SK-N-SH (cell line): ENCODE measurements at regions not wholly inside any gene's neighbourhood (a gene's known extent, or its start where the extent isn't known, plus 50 kb on each side); places are given as distances from the start of the nearest gene placed in this dataset.

Experiments
- CTCF ChIA-PET: fragments of 300-600, 350-600 bp; formaldehyde crosslinking; extraction: SDS; loops from one replicate; lab custom pipeline; 2021; lab: Yijun Ruan, JAX
- POLR2A ChIA-PET: fragments of 350-600 bp; sonication (Branson Sonifier 250); formaldehyde crosslinking; extraction: SDS; loops from one replicate; lab custom pipeline; 2020; ENCODE audit warnings: antibody characterized with exemption, inconsistent platforms; lab: Yijun Ruan, JAX
- DNase-seq: peaks from one replicate; pipeline ENCODE4 v3.0.0; 2012
- H2AFZ ChIP-seq: fragments of 200-600 bp; sonication (generic); 2 replicates; pipeline ENCODE4 v1.8.1; 2016; ENCODE audit warnings: antibody characterized with exemption, mild to moderate bottlenecking, low read depth
- H3F3A ChIP-seq: fragments of 200-600 bp; sonication (generic); replicated peaks from 2 replicates; pipeline ENCODE3; 2016; ENCODE audit warnings: antibody characterized with exemption, mild to moderate bottlenecking; ENCODE audit not compliant: insufficient read depth
- H3K27ac ChIP-seq, 2 experiments: fragments of 200-500 bp in 1 of 2; fragments of 200-600 bp in 1 of 2; sonication (Bioruptor generic) in 1 of 2; sonication (generic), shearing (Covaris generic) in 1 of 2; 2 replicates each; pipeline versions ENCODE4 v1.5.1 to v1.6.1; 2014 to 2016; ENCODE audit warnings: low read depth in 2 of 2, inconsistent platforms in 1 of 2, low read length in 1 of 2, mild to moderate bottlenecking in 1 of 2, mixed read lengths in 1 of 2
- H3K27me3 ChIP-seq: fragments of 200-600 bp; sonication (generic), shearing (Covaris generic); 2 replicates; pipeline ENCODE4 v1.6.1; 2016; ENCODE audit warnings: mixed run types; ENCODE audit not compliant: insufficient read depth
- H3K36me3 ChIP-seq, 2 experiments: fragments of 200-500 bp in 1 of 2; fragments of 200-600 bp in 1 of 2; sonication (Bioruptor generic) in 1 of 2; sonication (generic) in 1 of 2; replicated peaks in 1 of 2; 2 replicates each; pipeline versions ENCODE3 to v1.5.1; 2014 to 2016; ENCODE audit warnings: low read length in 1 of 2, mild to moderate bottlenecking in 1 of 2; ENCODE audit not compliant: insufficient read depth in 2 of 2, control insufficient read depth in 1 of 2
- H3K4me1 ChIP-seq, 2 experiments: fragments of 200-500 bp in 1 of 2; fragments of 200-600 bp in 1 of 2; sonication (Bioruptor generic) in 1 of 2; sonication (generic), shearing (Covaris generic) in 1 of 2; 2 replicates each; pipeline versions ENCODE4 v1.5.1 to v1.6.1; 2014 to 2016; ENCODE audit warnings: low read depth in 1 of 2, low read length in 1 of 2, mixed run types in 1 of 2; ENCODE audit not compliant: insufficient read depth in 2 of 2, control insufficient read depth in 1 of 2
- H3K4me2 ChIP-seq: fragments of 200-600 bp; sonication (generic), shearing (Covaris generic); 2 replicates; pipeline ENCODE4 v1.6.1; 2017; ENCODE audit warnings: mixed run types
- H3K4me3 ChIP-seq, 2 experiments: fragments of 200-500 bp in 1 of 2; fragments of 200-600 bp in 1 of 2; sonication (Bioruptor generic) in 1 of 2; sonication (generic), shearing (Covaris generic) in 1 of 2; 2 replicates each; pipeline versions ENCODE4 v1.5.1 to v1.8.1; 2014 to 2016; ENCODE audit warnings: low read depth in 2 of 2, inconsistent platforms in 1 of 2, low read length in 1 of 2, mild to moderate bottlenecking in 1 of 2, mixed read lengths in 1 of 2, moderate library complexity in 1 of 2
- H3K79me2 ChIP-seq: fragments of 200-600 bp; sonication (generic); 2 replicates; pipeline ENCODE4 v1.8.1; 2017; ENCODE audit warnings: mild to moderate bottlenecking; ENCODE audit not compliant: insufficient read depth
- H3K9ac ChIP-seq: fragments of 200-600 bp; sonication (generic); 2 replicates; pipeline ENCODE4 v1.6.1; 2017; ENCODE audit warnings: mixed run types
- H3K9me2 ChIP-seq: fragments of 200-600 bp; sonication (generic); 2 replicates; pipeline ENCODE4 v1.6.1; 2017; ENCODE audit warnings: mixed run types
- H3K9me3 ChIP-seq: fragments of 200-600 bp; sonication (generic); 2 replicates; pipeline ENCODE4 v1.6.1; 2017; ENCODE audit warnings: mixed run types, mild to moderate bottlenecking, moderate library complexity
- H4K20me1 ChIP-seq: fragments of 200-600 bp; sonication (generic); 2 replicates; pipeline ENCODE4 v1.6.1; 2017; ENCODE audit warnings: mild to moderate bottlenecking, mixed run types; ENCODE audit not compliant: insufficient read depth
- CHD2 ChIP-seq: fragments of 150-350 bp; IDR thresholded peaks from 2 replicates; pipeline ENCODE4 v1.6.1; 2018; ENCODE audit warnings: low read length; ENCODE audit not compliant: partially characterized antibody
- ELF1 ChIP-seq: IDR thresholded peaks from 2 replicates; pipeline ENCODE4 v1.4.0; 2012
- FOXM1 ChIP-seq: IDR thresholded peaks from 2 replicates; pipeline ENCODE4 v1.4.0; 2012; ENCODE audit warnings: low read depth, mild to moderate bottlenecking
- GABPA ChIP-seq: IDR thresholded peaks from 2 replicates; pipeline ENCODE4 v1.4.0; 2012; ENCODE audit warnings: low read depth, mild to moderate bottlenecking
- JUND ChIP-seq: IDR thresholded peaks from 2 replicates; pipeline ENCODE4 v1.4.0; 2012
- MAX ChIP-seq: IDR thresholded peaks from 2 replicates; pipeline ENCODE4 v1.4.0; 2012; ENCODE audit warnings: low read depth
- NFIC ChIP-seq: IDR thresholded peaks from 2 replicates; pipeline ENCODE4 v1.4.0; 2012; ENCODE audit warnings: borderline replicate concordance
- RCOR1 ChIP-seq: fragments of 150-350 bp; IDR thresholded peaks from 2 replicates; pipeline ENCODE4 v1.6.1; 2017; ENCODE audit warnings: antibody characterized with exemption, low read length
- SIN3A ChIP-seq: IDR thresholded peaks from 2 replicates; pipeline ENCODE4 v1.6.1; 2012; ENCODE audit warnings: low read depth, mild to moderate bottlenecking, low read length, moderate library complexity, borderline replicate concordance
- TCF12 ChIP-seq: IDR thresholded peaks from 2 replicates; pipeline ENCODE4 v1.4.0; 2012
- WGBS: methylation state at CpG from one replicate; pipeline ENCODE4 v1.1.6; 2017; ENCODE audit warnings: low lambda C conversion rate; 5-methylcytosine and 5-hydroxymethylcytosine counted together

GRCh38 chr2:181266614-181267013 is 190.6 kb upstream of the ITGA4 start:
- ChIA-PET POLR2A (no interaction called here), CTCF (no interaction called here)
- H2AFZ ChIP-seq = no peak overlapping the region
- H4K20me1 ChIP-seq = no peaks in the 10 kb centered on the region
- no peak for DNase-seq
- H3K27me3 ChIP-seq = no peaks in the 10 kb centered on the region
- no peaks in the 10 kb centered on the region for H3K79me2 ChIP-seq
- H3K36me3 ChIP-seq = no peaks in the 10 kb centered on the region
- TF ChIP-seq TCF12 = no peak
- H3K9me2 ChIP-seq = no peaks in the 10 kb centered on the region
- H3K4me3 ChIP-seq = no peak overlapping the region
- no peaks in the 10 kb centered on the region for H3K4me1 ChIP-seq
- WGBS = 77% methylated on average over 3 of the region's 3 CpGs
- H3K9me3 ChIP-seq = no peaks in the 10 kb centered on the region
- no peak overlapping the region for H3K9ac ChIP-seq
- no peak overlapping the region for H3K4me2 ChIP-seq
- no peak overlapping the region for H3K27ac ChIP-seq
- H3F3A ChIP-seq = no peaks in the 10 kb centered on the region

GRCh38 chr2:181268174-181268867 is 188.9 kb upstream of the ITGA4 start:
- Histone ChIP-seq H4K20me1 (no peaks in the 10 kb centered on the region), H3K27ac (no peak overlapping the region), H2AFZ (no peak overlapping the region), H3K4me3 (no peak overlapping the region), H3K36me3 (no peaks in the 10 kb centered on the region), H3K4me2 (no peak overlapping the region), H3K9me2 (no peaks in the 10 kb centered on the region), H3K27me3 (no peaks in the 10 kb centered on the region), H3F3A (no peaks in the 10 kb centered on the region)
- 69% methylated on average over 3 of the region's 3 CpGs for WGBS
- DNase-seq = no peak
- ChIA-PET POLR2A (no interaction called here), CTCF (interaction anchor here (0.8 kb wide), 1 partner anchor 164 kb away, joined by 3 read pairs; no protein-coding TSS in a partner anchor)
- TF ChIP-seq ELF1 (no peak), FOXM1 (no peak), JUND (no peak), RCOR1 (no peak), NFIC (no peak), MAX (no peak), CHD2 (no peak), GABPA (no peak)
- TF ChIP-seq, all 33 proteins: peak for 0
- Histone ChIP-seq H3K79me2 (no peaks in the 10 kb centered on the region), H3K4me1 (no peaks in the 10 kb centered on the region), H3K9me3 (no peaks in the 10 kb centered on the region), H3K9ac (no peak overlapping the region)

- Histone ChIP-seq H3K36me3 (no peaks in the 10 kb centered on the region), H3K4me2 (no peak overlapping the region), H3K9ac (no peak overlapping the region), H3K4me1 (no peaks in the 10 kb centered on the region; a peak in 2 of 4 replicates), H3K4me3 (no peak overlapping the region), H2AFZ (no peak overlapping the region), H4K20me1 (no peaks in the 10 kb centered on the region), H3K27me3 (no peaks in the 10 kb centered on the region), H3F3A (no peaks in the 10 kb centered on the region), H3K9me3 (no peaks in the 10 kb centered on the region), H3K27ac (no peak overlapping the region), H3K79me2 (no peaks in the 10 kb centered on the region), H3K9me2 (no peaks in the 10 kb centered on the region)
- ChIA-PET CTCF (no interaction called here), POLR2A (no interaction called here)
- WGBS = 26% methylated on average over 1 of the region's 1 CpG
- no peak for DNase-seq
- peak; percentile 13; the same call in 1 of the 2 replicates for TF ChIP-seq TCF12
- TF ChIP-seq SIN3A = no peak
Observed at GRCh38 chr2:181273986-181274385, 183.2 kb upstream of the ITGA4 start.
